ENCODE measurements at regions not wholly inside any gene's neighbourhood (a gene's known extent, or its start where the extent isn't known, plus 50 kb on each side); places are given as distances from the start of the nearest gene placed in this dataset.

GRCh38 chr4:31083456-31083855 is 363.3 kb downstream of the PCDH7 start:
- no peak overlapping the region for H3K4me3 ChIP-seq (ENCODE audit: low read depth, low read length)
- no peak for TF ChIP-seq CTCF (IDR thresholded peaks at IDR 0.05; ENCODE audit: insufficient read depth, low read length, missing control alignments)
- DNase-seq (ENCODE audit: low read depth, low spot score), result no peak
- CTCF ChIA-PET, result no interaction called here
- POLR2A ChIA-PET, result no interaction called here

GRCh38 chr4:31084806-31085416 is 364.7 kb downstream of the PCDH7 start:
- ChIA-PET POLR2A (no interaction called here), CTCF (no interaction called here)
- DNase-seq (ENCODE audit: low read depth, low spot score), result no peak
- TF ChIP-seq CTCF (IDR thresholded peaks at IDR 0.05; ENCODE audit: insufficient read depth, low read length, missing control alignments), result no peak
- no peak overlapping the region for H3K4me3 ChIP-seq (ENCODE audit: low read depth, low read length)

- no peak for TF ChIP-seq CTCF (IDR thresholded peaks at IDR 0.05; ENCODE audit: insufficient read depth, low read length, missing control alignments)
- POLR2A ChIA-PET, result no interaction called here
- CTCF ChIA-PET, result no interaction called here
- H3K4me3 ChIP-seq (ENCODE audit: low read depth, low read length), result no peak overlapping the region
- no peak for DNase-seq (ENCODE audit: low read depth, low spot score)
Measured at GRCh38 chr4:31085689-31086088, 365.5 kb downstream of the PCDH7 start.

- no peak for TF ChIP-seq CTCF (IDR thresholded peaks at IDR 0.05; ENCODE audit: insufficient read depth, low read length, missing control alignments)
- DNase-seq (ENCODE audit: low read depth, low spot score), result no peak
- POLR2A ChIA-PET, result no interaction called here
- no peak overlapping the region for H3K4me3 ChIP-seq (ENCODE audit: low read depth, low read length)
- CTCF ChIA-PET, result no interaction called here
Measured at GRCh38 chr4:31086756-31087330, 366.7 kb downstream of the PCDH7 start.

- ChIA-PET CTCF (no interaction called here), POLR2A (no interaction called here)
- DNase-seq (ENCODE audit: low read depth, low spot score), result no peak
- no peak overlapping the region for H3K4me3 ChIP-seq (ENCODE audit: low read depth, low read length)
- TF ChIP-seq CTCF (IDR thresholded peaks at IDR 0.05; ENCODE audit: insufficient read depth, low read length, missing control alignments), result no peak
Measured at GRCh38 chr4:31088600-31089230, 368.5 kb downstream of the PCDH7 start.

- ChIA-PET POLR2A (no interaction called here), CTCF (no interaction called here)
- no peak for TF ChIP-seq CTCF (IDR thresholded peaks at IDR 0.05; ENCODE audit: insufficient read depth, low read length, missing control alignments)
- DNase-seq (ENCODE audit: low read depth, low spot score), result no peak
- no peak overlapping the region for H3K4me3 ChIP-seq (ENCODE audit: low read depth, low read length)
Measured at GRCh38 chr4:31089815-31090214, 369.6 kb downstream of the PCDH7 start.
